D721Med (cell line): ENCODE measurements at regions not wholly inside any gene's neighbourhood (a gene's known extent, or its start where the extent isn't known, plus 50 kb on each side); places are given as distances from the start of the nearest gene placed in this dataset.

Experiments
- DNase-seq: peaks from one replicate; pipeline ENCODE4 v3.0.0; 2011; ENCODE audit warnings: low spot score; ENCODE audit not compliant: insufficient read length
- FAIRE-seq: peaks from 2 replicates; lab custom pipeline; 2011; peaks lifted over from hg19 to GRCh38; lab: Jason Lieb, UNC
- CTCF ChIP-seq: IDR thresholded peaks from 2 replicates; pipeline ENCODE4 v1.5.1; 2012; ENCODE audit warnings: mild to moderate bottlenecking, control low read depth; ENCODE audit not compliant: insufficient read depth; ENCODE audit errors: missing control alignments

GRCh38 chr16:79429381-79430190 lies 171.0 kb downstream of the MAF start:
- DNase-seq, result no peak
- no peak for TF ChIP-seq CTCF
- FAIRE-seq, result no peak

GRCh38 chr16:79426663-79427062 lies 173.9 kb downstream of the MAF start:
- FAIRE-seq, result no peak
- no peak for DNase-seq
- no peak for TF ChIP-seq CTCF

- TF ChIP-seq CTCF, result no peak
- DNase-seq (no peak), FAIRE-seq (no peak)
Observed at GRCh38 chr16:79422064-79422463, 178.5 kb downstream of the MAF start.

GRCh38 chr16:79421126-79421525 lies 179.4 kb downstream of the MAF start:
- no peak for TF ChIP-seq CTCF
- FAIRE-seq (no peak), DNase-seq (no peak)

GRCh38 chr16:79420493-79420892 lies 180.0 kb downstream of the MAF start:
- DNase-seq (no peak), FAIRE-seq (no peak)
- TF ChIP-seq CTCF, result no peak

GRCh38 chr16:79419148-79419547 lies 181.4 kb downstream of the MAF start:
- no peak for TF ChIP-seq CTCF
- FAIRE-seq, result no peak

GRCh38 chr16:79417601-79418008 lies 182.9 kb downstream of the MAF start:
- FAIRE-seq, result no peak
- TF ChIP-seq CTCF, result no peak
- no peak for DNase-seq

More at GRCh38 chr16:79419148-79419547, 181.4 kb downstream of the MAF start:
- DNase-seq, result no peak
